Activated T-cell treated with anti-CD3 and anti-CD28 coated beads, Interleukin-2, amount 50 U/mL, for 4 hours (primary cell): ENCODE measurements at regions not wholly inside any gene's neighbourhood (a gene's known extent, or its start where the extent isn't known, plus 50 kb on each side); places are given as distances from the start of the nearest gene placed in this dataset.
"Not testable (repeated sequence)": the region's sequence is repeated elsewhere in the genome, so short reads cannot be mapped to it uniquely, and the experiment has no call there.

Source experiments
- ATAC-seq, 2 donors: fragments of 200-7000 bp; cut with Tn5 transposase; one replicate each; pipeline ENCODE4 v1.10.0; 2021
- DNase-seq: peaks from one replicate; pipeline ENCODE4 v3.0.0-alpha.2; 2020
- H3K27me3 Mint-ChIP-seq: one replicate; pipeline ENCODE4 v1.8.0; 2021; ENCODE audit warnings: low read depth, mixed read lengths
- H3K36me3 Mint-ChIP-seq: one replicate; pipeline ENCODE4 v1.8.0; 2022; ENCODE audit warnings: mixed read lengths; ENCODE audit not compliant: insufficient read depth
- H3K4me1 Mint-ChIP-seq: one replicate; pipeline ENCODE4 v1.8.0; 2021; ENCODE audit warnings: low read depth, mixed read lengths
- H3K4me3 Mint-ChIP-seq: one replicate; pipeline ENCODE4 v1.8.0; 2021; ENCODE audit warnings: mild to moderate bottlenecking, moderate library complexity, mixed read lengths
- H3K9me3 Mint-ChIP-seq: one replicate; pipeline ENCODE4 v1.8.0; 2021; ENCODE audit warnings: mixed read lengths

GRCh38 chr1:228882041-228882770 is 146.9 kb downstream of the RHOU start:
- H3K4me1 Mint-ChIP-seq, result no peaks in the 10 kb centered on the region
- peaks cover 5% of the 10 kb centered on the region for H3K9me3 Mint-ChIP-seq
- DNase-seq (no peak), ATAC-seq (no peak)
- H3K36me3 Mint-ChIP-seq, result no peaks in the 10 kb centered on the region
- H3K27me3 Mint-ChIP-seq, result no peaks in the 10 kb centered on the region
- no peak overlapping the region for H3K4me3 Mint-ChIP-seq

- H3K9me3 Mint-ChIP-seq, result peaks cover 5% of the 10 kb centered on the region
- H3K36me3 Mint-ChIP-seq, result no peaks in the 10 kb centered on the region
- DNase-seq (no peak), ATAC-seq (no peak)
- no peaks in the 10 kb centered on the region for H3K4me1 Mint-ChIP-seq
- no peaks in the 10 kb centered on the region for H3K27me3 Mint-ChIP-seq
- no peak overlapping the region for H3K4me3 Mint-ChIP-seq
These were observed 147.6 kb downstream of the RHOU start for GRCh38 chr1:228882771-228883450.

GRCh38 chr1:228883535-228883934 is 148.3 kb downstream of the RHOU start:
- Mint-ChIP-seq H3K27me3 (no peaks in the 10 kb centered on the region), H3K9me3 (peaks cover 5% of the 10 kb centered on the region), H3K36me3 (no peaks in the 10 kb centered on the region), H3K4me1 (no peaks in the 10 kb centered on the region), H3K4me3 (no peak overlapping the region)
- ATAC-seq (no peak), DNase-seq (no peak)

- Mint-ChIP-seq H3K36me3 (no peaks in the 10 kb centered on the region), H3K4me1 (peaks cover 1% of the 10 kb centered on the region), H3K9me3 (peaks cover 5% of the 10 kb centered on the region), H3K4me3 (no peak overlapping the region), H3K27me3 (no peaks in the 10 kb centered on the region)
- no peak for ATAC-seq
- DNase-seq, result no peak
These were observed 148.9 kb downstream of the RHOU start for GRCh38 chr1:228884196-228884595.

- no peak for ATAC-seq
- H3K4me1 Mint-ChIP-seq, result peaks cover 7% of the 10 kb centered on the region
- H3K9me3 Mint-ChIP-seq, result peaks cover 5% of the 10 kb centered on the region
These were observed 149.6 kb downstream of the RHOU start for GRCh38 chr1:228884615-228885566.

GRCh38 chr1:228885845-228886244 is 150.6 kb downstream of the RHOU start:
- ATAC-seq (no peak), DNase-seq (no peak)
- no peaks in the 10 kb centered on the region for H3K27me3 Mint-ChIP-seq
- H3K36me3 Mint-ChIP-seq, result no peaks in the 10 kb centered on the region
- H3K9me3 Mint-ChIP-seq, result peaks cover 5% of the 10 kb centered on the region
- H3K4me1 Mint-ChIP-seq, result peaks cover 16% of the 10 kb centered on the region
- H3K4me3 Mint-ChIP-seq, result no peak overlapping the region

More at GRCh38 chr1:228884615-228885566, 149.6 kb downstream of the RHOU start:
- no peaks in the 10 kb centered on the region for H3K27me3 Mint-ChIP-seq
- no peak for DNase-seq
- no peak overlapping the region for H3K4me3 Mint-ChIP-seq
- H3K36me3 Mint-ChIP-seq, result no peaks in the 10 kb centered on the region

- Mint-ChIP-seq H3K4me1 (peaks cover 16% of the 10 kb centered on the region), H3K4me3 (no peak overlapping the region)
- no peak for DNase-seq
These were observed 151.8 kb downstream of the RHOU start for GRCh38 chr1:228887101-228887500.

GRCh38 chr1:228887960-228888359 is 152.7 kb downstream of the RHOU start:
- no peak for ATAC-seq
- no peaks in the 10 kb centered on the region for H3K27me3 Mint-ChIP-seq
- no peak overlapping the region for H3K4me3 Mint-ChIP-seq
- H3K36me3 Mint-ChIP-seq, result no peaks in the 10 kb centered on the region
- H3K4me1 Mint-ChIP-seq, result peaks cover 16% of the 10 kb centered on the region
- peaks cover 5% of the 10 kb centered on the region for H3K9me3 Mint-ChIP-seq
- no peak for DNase-seq

More at GRCh38 chr1:228887101-228887500, 151.8 kb downstream of the RHOU start:
- no peaks in the 10 kb centered on the region for H3K36me3 Mint-ChIP-seq
- H3K27me3 Mint-ChIP-seq, result no peaks in the 10 kb centered on the region
- H3K9me3 Mint-ChIP-seq, result peaks cover 5% of the 10 kb centered on the region
- ATAC-seq, result no peak

- DNase-seq (no peak), ATAC-seq (no peak)
- no peaks in the 10 kb centered on the region for H3K27me3 Mint-ChIP-seq
- H3K9me3 Mint-ChIP-seq, result peaks cover under 1% of the 10 kb centered on the region
- H3K36me3 Mint-ChIP-seq, result no peaks in the 10 kb centered on the region
- no peak overlapping the region for H3K4me3 Mint-ChIP-seq
- H3K4me1 Mint-ChIP-seq, result peaks cover 16% of the 10 kb centered on the region
These were observed 154.0 kb downstream of the RHOU start for GRCh38 chr1:228889289-228889688.

GRCh38 chr1:228891272-228892034 is 156.2 kb downstream of the RHOU start:
- no peak for ATAC-seq
- no peaks in the 10 kb centered on the region for H3K9me3 Mint-ChIP-seq
- H3K27me3 Mint-ChIP-seq, result no peaks in the 10 kb centered on the region
- no peak overlapping the region for H3K4me3 Mint-ChIP-seq
- H3K4me1 Mint-ChIP-seq, result peaks cover 16% of the 10 kb centered on the region
- DNase-seq, result no peak
- no peaks in the 10 kb centered on the region for H3K36me3 Mint-ChIP-seq

- not testable (repeated sequence) for ATAC-seq, H3K9me3 Mint-ChIP-seq, H3K27me3 Mint-ChIP-seq, H3K4me3 Mint-ChIP-seq, DNase-seq, H3K36me3 Mint-ChIP-seq
- peaks cover 16% of the 10 kb centered on the region for H3K4me1 Mint-ChIP-seq
These were observed 156.9 kb downstream of the RHOU start for GRCh38 chr1:228892200-228892599.

GRCh38 chr1:228894442-228894989 is 159.2 kb downstream of the RHOU start:
- no peak overlapping the region for H3K4me3 Mint-ChIP-seq
- ATAC-seq, result no peak
- H3K4me1 Mint-ChIP-seq, result peaks cover 11% of the 10 kb centered on the region
- DNase-seq, result no peak
- no peaks in the 10 kb centered on the region for H3K27me3 Mint-ChIP-seq
- no peaks in the 10 kb centered on the region for H3K9me3 Mint-ChIP-seq
- H3K36me3 Mint-ChIP-seq, result no peaks in the 10 kb centered on the region

- DNase-seq, result no peak
- no peak for ATAC-seq
- Mint-ChIP-seq H3K4me3 (no peak overlapping the region), H3K9me3 (no peaks in the 10 kb centered on the region), H3K4me1 (no peaks in the 10 kb centered on the region), H3K27me3 (peaks cover 2% of the 10 kb centered on the region), H3K36me3 (no peaks in the 10 kb centered on the region)
These were observed 162.6 kb downstream of the RHOU start for GRCh38 chr1:228897901-228898300.
